ENCODE measurements at regions not wholly inside any gene's neighbourhood (a gene's known extent, or its start where the extent isn't known, plus 50 kb on each side); places are given as distances from the start of the nearest gene placed in this dataset.

GRCh38 chr2:195606179-195606578 is 50.8 kb upstream of the SLC39A10 start:
- DNase-seq = no peak

- DNase-seq = no peak
Observed at GRCh38 chr2:195604706-195605105, 52.3 kb upstream of the SLC39A10 start.

GRCh38 chr2:195603998-195604397 is 53.0 kb upstream of the SLC39A10 start:
- no peak for DNase-seq

- no peak for DNase-seq
Observed at GRCh38 chr2:195603408-195603807, 53.6 kb upstream of the SLC39A10 start.

- no peak for DNase-seq
Observed at GRCh38 chr2:195602687-195603086, 54.3 kb upstream of the SLC39A10 start.

GRCh38 chr2:195601361-195601760 is 55.7 kb upstream of the SLC39A10 start:
- DNase-seq = no peak

GRCh38 chr2:195600778-195601177 is 56.2 kb upstream of the SLC39A10 start:
- no peak for DNase-seq

GRCh38 chr2:195596840-195597239 is 60.2 kb upstream of the SLC39A10 start:
- DNase-seq = no peak

GRCh38 chr2:195595825-195596224 is 61.2 kb upstream of the SLC39A10 start:
- DNase-seq = no peak

GRCh38 chr2:195594919-195595694 is 61.9 kb upstream of the SLC39A10 start:
- DNase-seq = no peak

- no peak for DNase-seq
Observed at GRCh38 chr2:195594248-195594647, 62.8 kb upstream of the SLC39A10 start.

GRCh38 chr2:195592105-195592504 is 64.9 kb upstream of the SLC39A10 start:
- DNase-seq = no peak

GRCh38 chr2:195590861-195591205 is 66.2 kb upstream of the SLC39A10 start:
- DNase-seq = no peak

- DNase-seq = no peak
Observed at GRCh38 chr2:195590199-195590860, 66.7 kb upstream of the SLC39A10 start.

GRCh38 chr2:195587966-195588365 is 69.1 kb upstream of the SLC39A10 start:
- no peak for DNase-seq

- no peak for DNase-seq
Observed at GRCh38 chr2:195586062-195586714, 70.8 kb upstream of the SLC39A10 start.

- DNase-seq = no peak
Observed at GRCh38 chr2:195582188-195582587, 74.8 kb upstream of the SLC39A10 start.

- no peak for DNase-seq
Observed at GRCh38 chr2:195579776-195580555, 77.1 kb upstream of the SLC39A10 start.

- no peak for DNase-seq
Observed at GRCh38 chr2:195575879-195576401, 81.1 kb upstream of the SLC39A10 start.

- no peak for DNase-seq
Observed at GRCh38 chr2:195575016-195575415, 82.0 kb upstream of the SLC39A10 start.

- DNase-seq = no peak
Observed at GRCh38 chr2:195574312-195574711, 82.7 kb upstream of the SLC39A10 start.

- no peak for DNase-seq
Observed at GRCh38 chr2:195572895-195573683, 83.9 kb upstream of the SLC39A10 start.
